ENCODE measurements at regions not wholly inside any gene's neighbourhood (a gene's known extent, or its start where the extent isn't known, plus 50 kb on each side); places are given as distances from the start of the nearest gene placed in this dataset.

GRCh38 chr2:145260674-145261073, 740.8 kb upstream of the ZEB2 start:
- FAIRE-seq (no peak), DNase-seq (ENCODE audit: low read depth) (no peak)
- Histone ChIP-seq H3K27me3 (ENCODE audit: control insufficient read depth, insufficient read depth, low read length) (no peaks in the 10 kb centered on the region), H3K36me3 (ENCODE audit: control insufficient read depth, insufficient read depth, low read length) (no peaks in the 10 kb centered on the region), H3K4me3 (ENCODE audit: low read depth, low read length) (no peak overlapping the region)
- no peak for TF ChIP-seq CTCF (IDR thresholded peaks at IDR 0.05; ENCODE audit: insufficient read depth, low read length, severe bottlenecking)

GRCh38 chr2:145260081-145260480, 740.2 kb upstream of the ZEB2 start:
- Histone ChIP-seq H3K36me3 (ENCODE audit: control insufficient read depth, insufficient read depth, low read length) (no peaks in the 10 kb centered on the region), H3K27me3 (ENCODE audit: control insufficient read depth, insufficient read depth, low read length) (no peaks in the 10 kb centered on the region), H3K4me3 (ENCODE audit: low read depth, low read length) (no peak overlapping the region)
- DNase-seq (ENCODE audit: low read depth) (no peak), FAIRE-seq (no peak)
- no peak for TF ChIP-seq CTCF (IDR thresholded peaks at IDR 0.05; ENCODE audit: insufficient read depth, low read length, severe bottlenecking)

GRCh38 chr2:145258903-145259579, 739.1 kb upstream of the ZEB2 start:
- H3K36me3 ChIP-seq (ENCODE audit: control insufficient read depth, insufficient read depth, low read length) = no peaks in the 10 kb centered on the region
- no peak overlapping the region for H3K4me3 ChIP-seq (ENCODE audit: low read depth, low read length)
- DNase-seq (ENCODE audit: low read depth) (no peak), FAIRE-seq (no peak)
- no peak for TF ChIP-seq CTCF (IDR thresholded peaks at IDR 0.05; ENCODE audit: insufficient read depth, low read length, severe bottlenecking)
- no peaks in the 10 kb centered on the region for H3K27me3 ChIP-seq (ENCODE audit: control insufficient read depth, insufficient read depth, low read length)

- Histone ChIP-seq H3K36me3 (ENCODE audit: control insufficient read depth, insufficient read depth, low read length) (no peaks in the 10 kb centered on the region), H3K4me3 (ENCODE audit: low read depth, low read length) (no peak overlapping the region), H3K27me3 (ENCODE audit: control insufficient read depth, insufficient read depth, low read length) (no peaks in the 10 kb centered on the region)
- no peak for TF ChIP-seq CTCF (IDR thresholded peaks at IDR 0.05; ENCODE audit: insufficient read depth, low read length, severe bottlenecking)
- no peak for FAIRE-seq
- DNase-seq (ENCODE audit: low read depth) = no peak
Observed at GRCh38 chr2:145257931-145258330, 738.0 kb upstream of the ZEB2 start.

GRCh38 chr2:145256551-145256950, 736.6 kb upstream of the ZEB2 start:
- FAIRE-seq (no peak), DNase-seq (ENCODE audit: low read depth) (no peak)
- TF ChIP-seq CTCF (IDR thresholded peaks at IDR 0.05; ENCODE audit: insufficient read depth, low read length, severe bottlenecking) = no peak
- H3K4me3 ChIP-seq (ENCODE audit: low read depth, low read length) = no peak overlapping the region
- H3K36me3 ChIP-seq (ENCODE audit: control insufficient read depth, insufficient read depth, low read length) = no peaks in the 10 kb centered on the region
- no peaks in the 10 kb centered on the region for H3K27me3 ChIP-seq (ENCODE audit: control insufficient read depth, insufficient read depth, low read length)

- FAIRE-seq = no peak
- DNase-seq (ENCODE audit: low read depth) = no peak
- Histone ChIP-seq H3K4me3 (ENCODE audit: low read depth, low read length) (no peak overlapping the region), H3K27me3 (ENCODE audit: control insufficient read depth, insufficient read depth, low read length) (no peaks in the 10 kb centered on the region), H3K36me3 (ENCODE audit: control insufficient read depth, insufficient read depth, low read length) (no peaks in the 10 kb centered on the region)
- no peak for TF ChIP-seq CTCF (IDR thresholded peaks at IDR 0.05; ENCODE audit: insufficient read depth, low read length, severe bottlenecking)
Observed at GRCh38 chr2:145254291-145254690, 734.4 kb upstream of the ZEB2 start.

All from bronchial epithelial cell (primary cell).